ENCODE measurements at regions not wholly inside any gene's neighbourhood (a gene's known extent, or its start where the extent isn't known, plus 50 kb on each side); places are given as distances from the start of the nearest gene placed in this dataset.
"Not testable (repeated sequence)": the region's sequence is repeated elsewhere in the genome, so short reads cannot be mapped to it uniquely, and the experiment has no call there.

DNA sequence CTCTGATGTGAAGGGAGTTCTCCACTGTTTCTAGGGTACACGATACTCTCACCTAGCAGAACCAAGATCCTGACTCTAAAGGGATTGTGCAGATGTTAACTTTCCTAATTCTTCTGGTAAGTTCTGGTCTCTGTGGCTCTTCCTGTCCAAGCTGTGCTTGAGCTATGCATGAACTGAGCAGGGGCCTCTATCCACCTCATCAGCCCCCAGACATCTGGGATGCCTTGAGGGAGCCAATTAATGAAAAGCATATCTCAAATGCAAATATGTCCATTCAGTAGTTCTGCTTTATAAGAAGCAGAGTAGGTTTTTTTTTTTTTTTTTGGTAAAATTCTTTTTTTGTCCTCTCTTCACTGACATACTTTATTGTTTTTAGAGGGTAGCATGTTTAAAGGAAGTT, 89.6 kb downstream of the POLR2M start:
- Mint-ChIP-seq H3K4me3 (no peak overlapping the region), H3K9me3 (no peaks in the 10 kb centered on the region), H3K36me3 (no peaks in the 10 kb centered on the region), H3K27me3 (ENCODE audit: low read depth in 3 of 3) (peaks cover under 1 to 4% (median 3%) of the 10 kb centered on the region in 3 donors), H3K4me1 (no peaks in the 10 kb centered on the region), H3K27ac (no peak overlapping the region)
- DNase-seq: no peak

DNA sequence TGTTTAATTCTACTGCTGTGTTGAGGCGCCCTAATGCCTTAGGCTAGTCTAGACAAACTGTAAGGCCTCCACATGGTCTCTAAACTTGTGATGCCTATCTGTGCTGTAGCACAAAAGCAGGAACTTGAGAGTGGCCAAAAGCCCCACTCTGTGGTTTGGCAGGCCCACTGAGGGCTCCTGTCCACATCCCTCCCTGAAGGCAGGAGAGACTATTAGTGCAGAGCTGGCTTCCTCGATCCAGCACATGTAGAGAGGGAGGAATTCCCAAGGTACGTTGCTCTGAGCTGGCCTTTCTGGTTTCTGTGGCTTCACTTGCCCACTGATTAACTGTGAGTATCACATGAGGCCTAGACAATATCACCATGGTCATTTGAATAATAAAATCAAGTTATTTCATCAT, 90.6 kb downstream of the POLR2M start:
- no peaks in the 10 kb centered on the region for H3K4me1 Mint-ChIP-seq
- no peaks in the 10 kb centered on the region for H3K36me3 Mint-ChIP-seq
- H3K9me3 Mint-ChIP-seq: no peaks in the 10 kb centered on the region
- DNase-seq: no peak
- no peak overlapping the region for H3K27ac Mint-ChIP-seq
- H3K27me3 Mint-ChIP-seq (ENCODE audit: low read depth in 3 of 3): peaks cover 0 to 4% (median 3%) of the 10 kb centered on the region in 3 donors
- no peak overlapping the region for H3K4me3 Mint-ChIP-seq

DNA sequence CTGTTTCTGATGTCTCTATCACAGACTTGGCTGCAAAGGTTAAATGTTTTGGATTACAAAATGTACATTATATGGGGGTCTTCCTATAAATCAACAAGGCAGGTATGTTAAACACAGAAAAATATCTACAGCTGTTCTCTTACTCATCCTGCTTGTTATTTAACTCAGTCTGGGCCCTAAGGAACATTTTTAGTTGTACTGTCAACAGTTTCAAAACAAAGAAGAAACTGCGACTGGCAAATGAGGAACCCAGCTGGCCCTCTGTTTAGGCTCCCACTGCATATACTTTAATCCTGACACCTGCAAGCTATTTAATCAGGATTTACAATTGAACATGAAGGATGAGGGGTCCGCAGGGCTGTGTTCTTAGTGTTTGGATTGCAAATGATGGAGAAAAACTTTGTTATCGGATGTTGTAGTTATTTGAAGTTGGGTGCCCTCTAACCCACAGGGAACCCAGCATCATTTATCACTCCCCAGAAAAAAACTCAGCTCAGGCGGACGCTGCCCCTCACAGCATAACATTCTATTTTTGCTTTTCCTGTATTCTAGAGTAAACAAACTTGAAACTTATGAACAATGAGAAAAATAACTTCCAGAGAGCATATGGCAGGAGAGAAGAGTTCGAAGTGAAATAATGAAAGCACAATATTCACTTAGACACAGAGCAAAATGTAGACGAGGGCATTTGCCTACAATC, 91.2 kb downstream of the POLR2M start:
- no peaks in the 10 kb centered on the region for H3K4me1 Mint-ChIP-seq
- peaks cover 0 to 4% (median 3%) of the 10 kb centered on the region in 3 donors for H3K27me3 Mint-ChIP-seq (ENCODE audit: low read depth in 3 of 3)
- no peaks in the 10 kb centered on the region for H3K36me3 Mint-ChIP-seq
- no peak overlapping the region for H3K27ac Mint-ChIP-seq
- DNase-seq: no peak
- no peak overlapping the region for H3K4me3 Mint-ChIP-seq
- no peaks in the 10 kb centered on the region for H3K9me3 Mint-ChIP-seq

DNA sequence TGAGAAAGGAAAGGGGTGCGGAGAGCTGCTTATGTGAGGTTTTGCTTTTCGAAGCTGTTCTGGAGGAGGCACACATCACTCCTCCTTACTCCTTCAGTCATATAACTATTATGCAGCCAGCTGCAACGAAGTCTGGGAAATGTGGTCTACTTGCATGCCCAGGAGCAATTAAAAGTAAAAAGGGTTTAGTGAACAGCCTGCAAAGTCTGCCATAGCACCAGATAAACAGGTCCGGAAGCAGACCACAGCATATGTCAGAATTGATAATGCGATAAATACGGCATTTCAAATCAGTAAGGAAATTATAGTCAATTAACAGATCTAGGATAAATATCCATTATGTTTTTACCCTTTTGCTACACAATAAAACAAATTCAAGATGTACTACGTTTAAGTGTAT, 99.5 kb downstream of the POLR2M start:
- no peak overlapping the region for H3K27ac Mint-ChIP-seq
- no peak overlapping the region for H3K4me3 Mint-ChIP-seq
- peaks cover 0 to 10% (median under 1%) of the 10 kb centered on the region in 6 donors for H3K9me3 Mint-ChIP-seq
- H3K27me3 Mint-ChIP-seq (ENCODE audit: low read depth in 3 of 3): peaks cover 4 to 11% (median 6%) of the 10 kb centered on the region in 3 donors
- H3K4me1 Mint-ChIP-seq: no peaks in the 10 kb centered on the region
- no peak for DNase-seq
- peaks cover 0 to 3% (median 0%) of the 10 kb centered on the region in 3 donors for H3K36me3 Mint-ChIP-seq

DNA sequence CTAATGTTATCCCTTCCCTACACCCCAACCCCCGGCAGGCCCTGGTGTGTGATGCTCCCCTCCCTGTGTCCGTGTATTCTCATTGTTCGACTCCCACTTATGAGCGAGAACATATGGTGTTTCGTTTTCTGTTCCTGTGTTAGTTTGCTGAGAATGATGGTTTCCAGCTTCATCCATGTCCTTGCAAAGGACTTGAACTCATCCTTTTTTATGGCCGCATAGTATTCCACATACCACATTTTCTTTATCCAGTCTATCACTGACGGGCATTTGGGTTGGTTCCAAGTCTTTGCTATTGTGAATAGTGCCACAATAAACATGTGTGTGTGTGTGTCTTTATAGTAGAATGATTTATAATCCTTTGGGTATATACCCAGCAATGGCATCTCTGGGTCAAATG, 102.8 kb downstream of the POLR2M start:
- H3K4me3 Mint-ChIP-seq, H3K9me3 Mint-ChIP-seq, H3K36me3 Mint-ChIP-seq, H3K27ac Mint-ChIP-seq, H3K4me1 Mint-ChIP-seq, DNase-seq: not testable (repeated sequence)
- H3K27me3 Mint-ChIP-seq (ENCODE audit: low read depth in 3 of 3): peaks cover 6 to 25% (median 8%) of the 10 kb centered on the region in 3 donors

DNA sequence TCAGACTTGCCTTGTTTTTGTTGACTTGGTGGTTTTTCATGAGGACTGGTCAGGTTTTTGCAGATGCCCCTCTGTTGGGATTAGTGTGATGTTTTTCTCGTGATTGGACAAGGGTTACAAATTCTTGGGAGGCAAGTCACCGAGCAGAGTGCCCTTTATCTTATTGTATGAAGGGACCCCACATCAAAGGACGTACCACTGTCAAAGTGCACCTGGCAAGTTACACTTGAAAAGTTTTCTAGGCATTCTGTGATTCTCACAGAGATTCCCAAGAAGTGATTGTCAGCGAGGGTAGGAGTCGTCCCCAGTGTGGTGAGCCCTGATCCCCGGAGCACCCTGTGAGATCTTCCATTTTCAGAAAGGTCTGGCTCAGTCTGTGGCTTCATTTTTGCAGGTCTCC, 110.1 kb downstream of the POLR2M start:
- Mint-ChIP-seq H3K27ac (no peak overlapping the region), H3K4me1 (no peaks in the 10 kb centered on the region), H3K9me3 (peaks cover 0 to 3% (median 0%) of the 10 kb centered on the region in 6 donors), H3K4me3 (no peak overlapping the region), H3K36me3 (no peaks in the 10 kb centered on the region), H3K27me3 (ENCODE audit: low read depth in 3 of 3) (peaks cover 3 to 24% (median 7%) of the 10 kb centered on the region in 3 donors)
- DNase-seq: no peak

DNA sequence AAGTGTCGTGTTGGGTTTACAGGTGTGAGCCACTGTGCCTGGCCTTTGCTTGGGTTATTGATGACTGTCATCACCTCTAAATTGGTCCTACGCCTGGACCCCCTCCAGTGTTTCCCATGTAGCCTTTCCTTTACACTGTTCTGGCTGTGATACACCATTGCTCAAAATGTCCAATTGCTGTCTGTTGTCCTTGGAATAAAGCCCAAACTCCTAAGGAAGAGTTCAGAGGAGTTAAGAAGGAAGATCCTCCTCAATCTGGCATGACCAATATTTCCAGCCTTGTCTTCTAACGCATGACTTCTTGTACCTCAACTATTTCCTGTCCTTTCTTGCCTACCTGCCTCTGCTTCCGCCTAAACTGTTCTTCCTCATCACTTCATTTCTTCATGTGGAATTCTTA, 113.1 kb downstream of the POLR2M start:
- Mint-ChIP-seq H3K27ac (no peak overlapping the region), H3K4me1 (no peaks in the 10 kb centered on the region), H3K9me3 (peaks cover 0 to 3% (median 0%) of the 10 kb centered on the region in 6 donors), H3K36me3 (no peaks in the 10 kb centered on the region), H3K27me3 (ENCODE audit: low read depth in 3 of 3) (peaks cover 3 to 15% (median 6%) of the 10 kb centered on the region in 3 donors), H3K4me3 (peak overlapping the region in 1 of 5 donors; percentile 0)
- DNase-seq: no peak

DNA sequence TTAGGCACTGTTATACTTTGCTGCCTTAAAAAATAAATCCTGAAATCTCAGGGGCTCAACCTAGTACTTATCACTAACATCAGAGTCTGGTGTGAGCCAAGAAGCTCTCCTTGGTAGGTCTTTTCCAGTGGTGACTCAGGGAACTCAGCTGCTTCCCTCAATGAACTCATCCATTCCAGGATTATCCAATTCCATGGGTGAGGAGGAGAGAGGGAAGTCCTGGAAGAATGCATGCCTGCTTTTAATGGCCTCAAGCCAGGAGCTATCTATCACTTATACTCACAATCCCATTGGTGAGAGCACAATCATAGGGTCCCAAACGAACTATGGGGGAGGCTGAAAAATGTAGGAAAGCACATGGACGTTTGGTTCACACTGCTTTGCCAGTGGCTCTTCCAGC, 113.6 kb downstream of the POLR2M start:
- H3K4me3 Mint-ChIP-seq: no peak overlapping the region
- peaks cover 0 to 3% (median 0%) of the 10 kb centered on the region in 6 donors for H3K9me3 Mint-ChIP-seq
- H3K27ac Mint-ChIP-seq: no peak overlapping the region
- no peaks in the 10 kb centered on the region for H3K4me1 Mint-ChIP-seq
- DNase-seq: no peak
- no peaks in the 10 kb centered on the region for H3K36me3 Mint-ChIP-seq
- peaks cover 3 to 15% (median 6%) of the 10 kb centered on the region in 3 donors for H3K27me3 Mint-ChIP-seq (ENCODE audit: low read depth in 3 of 3)

DNA sequence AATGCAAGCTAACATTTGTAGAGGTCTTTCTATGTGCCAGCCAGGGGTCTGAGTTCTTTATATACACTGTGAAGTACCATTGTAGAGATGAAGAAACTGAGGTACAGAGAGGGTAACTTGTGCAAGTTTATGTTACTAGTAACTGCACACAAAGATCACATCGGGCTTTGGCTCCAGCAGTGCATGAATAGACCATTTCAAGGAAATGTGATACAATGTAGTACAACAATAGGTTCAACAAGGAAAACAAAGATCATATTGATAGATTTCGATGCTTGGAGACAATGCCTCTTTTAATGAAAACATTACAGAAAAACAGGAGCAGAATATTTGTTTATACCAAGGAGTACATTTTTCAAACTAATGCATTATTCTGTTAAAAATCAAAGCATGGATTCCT, 115.3 kb downstream of the POLR2M start:
- DNase-seq: no peak
- peaks cover 0 to 3% (median 0%) of the 10 kb centered on the region in 6 donors for H3K9me3 Mint-ChIP-seq
- no peaks in the 10 kb centered on the region for H3K36me3 Mint-ChIP-seq
- H3K27me3 Mint-ChIP-seq (ENCODE audit: low read depth in 3 of 3): peaks cover 0 to 13% (median 3%) of the 10 kb centered on the region in 3 donors
- H3K27ac Mint-ChIP-seq: no peak overlapping the region
- H3K4me3 Mint-ChIP-seq: no peak overlapping the region
- H3K4me1 Mint-ChIP-seq: no peaks in the 10 kb centered on the region

DNA sequence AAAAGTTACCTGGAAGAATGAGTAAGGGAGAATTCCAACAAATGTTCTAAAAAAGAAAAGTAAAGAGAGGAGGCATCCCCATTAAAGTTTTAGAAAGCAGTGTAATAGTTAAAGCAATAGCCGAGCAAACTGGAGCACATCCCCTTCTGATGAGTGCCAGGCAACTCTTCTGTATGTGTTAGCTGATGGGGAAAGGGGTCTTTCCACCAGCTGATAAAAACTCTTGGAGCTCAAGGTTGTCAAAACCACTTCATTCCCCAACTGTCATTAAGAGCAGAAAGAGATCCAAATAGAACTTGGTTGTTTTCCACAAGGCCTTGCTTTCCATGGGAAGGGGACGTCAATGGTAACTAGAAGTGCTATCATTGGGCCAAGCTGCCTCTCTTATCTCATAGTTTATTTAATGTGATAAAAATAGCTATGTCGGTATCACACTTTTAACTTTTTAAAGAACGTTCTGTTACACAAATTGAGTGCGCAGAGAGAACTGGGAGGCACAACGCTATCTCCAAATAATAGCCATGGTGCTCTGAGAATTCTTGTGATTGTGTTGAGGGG, 116.9 kb downstream of the POLR2M start:
- no peaks in the 10 kb centered on the region for H3K4me1 Mint-ChIP-seq
- DNase-seq: no peak
- H3K27me3 Mint-ChIP-seq (ENCODE audit: low read depth in 3 of 3): peaks cover 2 to 6% (median 3%) of the 10 kb centered on the region in 3 donors
- H3K4me3 Mint-ChIP-seq: no peak overlapping the region
- no peaks in the 10 kb centered on the region for H3K36me3 Mint-ChIP-seq
- no peak overlapping the region for H3K27ac Mint-ChIP-seq
- H3K9me3 Mint-ChIP-seq: peaks cover 0 to 3% (median 0%) of the 10 kb centered on the region in 6 donors

DNA sequence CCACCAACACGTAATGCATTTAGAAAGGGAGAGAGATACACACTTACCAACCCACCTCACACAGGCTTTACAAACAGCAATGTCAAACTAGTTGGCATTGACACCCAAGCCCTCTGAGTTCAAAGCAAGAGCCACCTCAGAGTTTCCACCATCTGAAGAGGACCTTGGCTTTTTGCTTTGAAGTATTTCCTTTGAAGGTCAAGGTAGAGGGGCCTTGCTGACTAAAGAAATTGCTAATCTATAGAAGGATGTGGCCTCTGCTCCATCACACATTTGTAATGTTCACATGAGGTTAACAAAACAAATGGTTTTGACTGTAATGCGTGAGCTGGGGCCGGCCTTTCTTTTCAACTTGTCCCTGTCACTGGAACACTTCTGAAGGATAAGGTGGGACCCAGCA, 117.7 kb downstream of the POLR2M start:
- H3K27ac Mint-ChIP-seq: no peak overlapping the region
- peaks cover 2 to 5% (median 3%) of the 10 kb centered on the region in 3 donors for H3K27me3 Mint-ChIP-seq (ENCODE audit: low read depth in 3 of 3)
- no peak for DNase-seq
- no peaks in the 10 kb centered on the region for H3K4me1 Mint-ChIP-seq
- H3K36me3 Mint-ChIP-seq: no peaks in the 10 kb centered on the region
- no peak overlapping the region for H3K4me3 Mint-ChIP-seq
- H3K9me3 Mint-ChIP-seq: peaks cover 0 to 3% (median 0%) of the 10 kb centered on the region in 6 donors

DNA sequence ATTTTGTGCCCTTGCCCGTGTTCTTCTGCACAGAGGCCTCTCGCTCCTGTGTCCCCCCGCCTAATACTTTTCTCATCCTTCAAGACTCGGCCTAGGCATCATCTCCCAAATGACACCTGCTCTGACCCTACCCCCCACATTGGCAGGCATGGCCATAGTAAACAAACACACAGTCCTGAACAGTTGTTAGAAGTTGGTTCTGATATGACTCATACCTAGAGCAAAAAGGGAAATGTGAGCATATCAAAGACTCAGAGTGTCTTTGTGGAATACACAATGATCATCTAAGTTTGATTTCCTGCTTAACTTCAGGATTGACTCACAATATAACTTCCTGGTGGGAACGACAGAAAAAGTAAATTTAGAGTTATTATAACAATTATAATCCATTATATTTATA, 120.5 kb downstream of the POLR2M start:
- Mint-ChIP-seq H3K4me3 (no peak overlapping the region), H3K9me3 (no peaks in the 10 kb centered on the region), H3K27ac (no peak overlapping the region), H3K27me3 (ENCODE audit: low read depth in 3 of 3) (peaks cover 2 to 11% (median 9%) of the 10 kb centered on the region in 3 donors), H3K36me3 (no peaks in the 10 kb centered on the region), H3K4me1 (no peaks in the 10 kb centered on the region)
- DNase-seq: no peak

DNA sequence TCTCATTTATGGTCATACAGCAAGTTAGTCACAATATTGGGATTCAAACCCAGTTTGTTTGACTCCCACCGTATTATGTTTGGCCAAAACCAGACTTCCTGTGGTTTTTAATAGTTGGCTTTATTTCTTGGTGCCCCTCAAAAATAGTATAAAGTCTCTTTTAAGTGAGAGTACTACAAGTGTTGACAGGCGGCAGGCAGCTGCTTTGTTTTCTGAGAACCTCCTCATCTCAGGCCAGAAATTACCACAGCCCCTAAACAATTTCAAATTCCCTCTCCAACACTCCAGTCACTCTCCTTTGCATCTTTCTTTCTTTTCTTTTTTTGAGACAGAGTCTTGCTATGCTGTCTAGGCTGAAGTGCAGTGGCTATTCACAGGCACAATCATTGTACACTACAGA, 121.5 kb downstream of the POLR2M start:
- no peaks in the 10 kb centered on the region for H3K9me3 Mint-ChIP-seq
- H3K4me3 Mint-ChIP-seq: no peak overlapping the region
- peaks cover 2 to 15% (median 6%) of the 10 kb centered on the region in 3 donors for H3K27me3 Mint-ChIP-seq (ENCODE audit: low read depth in 3 of 3)
- no peak overlapping the region for H3K27ac Mint-ChIP-seq
- no peaks in the 10 kb centered on the region for H3K4me1 Mint-ChIP-seq
- DNase-seq: no peak
- no peaks in the 10 kb centered on the region for H3K36me3 Mint-ChIP-seq

DNA sequence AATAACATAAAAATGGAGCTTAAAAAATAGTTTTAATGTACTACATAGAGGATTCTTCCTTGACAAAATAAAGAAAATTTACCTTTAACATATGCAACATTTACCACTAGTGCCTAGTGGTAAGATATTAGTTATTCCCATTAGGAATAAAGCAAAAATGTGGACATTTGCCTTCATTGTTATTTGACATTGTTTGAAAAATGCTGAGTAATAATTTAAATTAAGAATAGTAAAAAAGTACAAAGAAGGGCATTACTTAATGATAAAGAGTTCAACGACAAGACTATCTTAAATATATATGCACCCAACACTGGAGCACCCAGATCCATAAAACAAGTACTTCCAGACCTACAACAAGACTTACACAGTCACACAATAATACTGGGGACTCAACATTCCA, 125.7 kb downstream of the POLR2M start:
- Mint-ChIP-seq H3K27me3 (ENCODE audit: low read depth in 3 of 3) (peaks cover 0 to 28% (median 9%) of the 10 kb centered on the region in 3 donors), H3K9me3 (peaks cover 0 to 6% (median 4%) of the 10 kb centered on the region in 6 donors), H3K36me3 (no peaks in the 10 kb centered on the region), H3K4me1 (no peaks in the 10 kb centered on the region), H3K4me3 (no peak overlapping the region), H3K27ac (no peak overlapping the region)
- DNase-seq: no peak

DNA sequence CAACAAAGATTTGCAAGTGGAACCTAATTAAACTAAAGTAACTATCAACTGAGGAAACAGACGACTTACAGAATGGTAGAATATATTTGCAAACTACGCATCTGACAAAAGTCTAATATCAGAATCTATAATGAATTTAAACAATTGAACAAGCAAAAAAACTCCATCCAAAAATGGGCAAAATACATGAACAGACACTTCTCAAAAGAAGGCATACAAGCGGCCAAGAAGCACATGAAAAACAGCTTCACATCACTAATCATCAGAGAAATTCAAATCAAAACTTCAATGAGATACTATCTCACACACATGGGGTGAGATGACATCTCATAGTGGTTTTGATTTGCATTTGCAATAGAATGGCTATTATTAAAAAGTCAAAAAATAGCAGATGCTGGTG, 128.6 kb downstream of the POLR2M start:
- H3K4me3 Mint-ChIP-seq: no peak overlapping the region
- no peak for DNase-seq
- H3K9me3 Mint-ChIP-seq: peaks cover 0 to 6% (median 4%) of the 10 kb centered on the region in 6 donors
- H3K36me3 Mint-ChIP-seq: no peaks in the 10 kb centered on the region
- no peak overlapping the region for H3K27ac Mint-ChIP-seq
- H3K4me1 Mint-ChIP-seq: no peaks in the 10 kb centered on the region
- peaks cover 1 to 25% (median 9%) of the 10 kb centered on the region in 3 donors for H3K27me3 Mint-ChIP-seq (ENCODE audit: low read depth in 3 of 3)

All from immature natural killer cell (primary cell).